ENCODE measurements at regions not wholly inside any gene's neighbourhood (a gene's known extent, or its start where the extent isn't known, plus 50 kb on each side); places are given as distances from the start of the nearest gene placed in this dataset.

- DNase-seq (ENCODE audit: low read depth, low spot score) (no peak), ATAC-seq (no peak), FAIRE-seq (no peak)
- intact Hi-C loops (cut with micrococcal nuclease; ENCODE audit: unreplicated experiment), result no loop called here
- in situ Hi-C loops (cut with MboI), result no loop called here
- Histone ChIP-seq H3K79me2 (ENCODE audit: control insufficient read depth, insufficient read depth, low read length) (no peaks in the 10 kb centered on the region), H3K9ac (ENCODE audit: control insufficient read depth, insufficient read depth, low read length) (no peak overlapping the region), H3K4me3 (no peak overlapping the region), H3K4me1 (ENCODE audit: control insufficient read depth, insufficient read depth, low read length) (no peaks in the 10 kb centered on the region), H3K27ac (ENCODE audit: control insufficient read depth, insufficient read depth) (no peak overlapping the region), H3K4me2 (ENCODE audit: control insufficient read depth, insufficient read depth) (no peak overlapping the region), H3K9me3 (replicated peaks; ENCODE audit: control insufficient read depth, insufficient read depth, low read length) (no peaks in the 10 kb centered on the region; the same call in 2 of the 3 replicates), H3K27me3 (replicated peaks in 1 of 2; ENCODE audit: control insufficient read depth in 2 of 2, insufficient read depth in 2 of 2, low read length in 1 of 2) (no peaks in the 10 kb centered on the region), H3K36me3 (ENCODE audit: control insufficient read depth in 2 of 2, insufficient read depth in 2 of 2, low read length in 1 of 2) (no peaks in the 10 kb centered on the region), H2AFZ (ENCODE audit: control insufficient read depth, low read depth, low read length) (no peak overlapping the region), H4K20me1 (ENCODE audit: control insufficient read depth, insufficient read depth) (no peaks in the 10 kb centered on the region)
- RAD21 ChIA-PET (ENCODE audit: unreplicated experiment), result no interaction called here
- SMC1A ChIA-PET (ENCODE audit: uncharacterized antibody, unreplicated experiment), result no interaction called here
- POLR2A ChIA-PET, result no interaction called here
- no TSS peak for BruUV-seq (replicated peaks)
- CTCF ChIA-PET, result no interaction called here
- WGBS (ENCODE audit: insufficient coverage, insufficient replicate concordance, low lambda C conversion rate, missing lambda C conversion rate), result 27% methylated on average over 11 of the region's 11 CpGs
- no peak for TF ChIP-seq KAT2A (conservative IDR thresholded peaks at IDR 0.05; ENCODE audit: control insufficient read depth, low read depth, low read length)
- no peak for TF ChIP-seq ZBTB40 (IDR thresholded peaks at IDR 0.05; ENCODE audit: borderline replicate concordance)
- no peak for TF ChIP-seq EP300 (IDR thresholded peaks at IDR 0.05; ENCODE audit: borderline replicate concordance in 1 of 2, control insufficient read depth in 1 of 2, low read depth in 2 of 2, low read length in 2 of 2)
- no peak for TF ChIP-seq MXI1 (IDR thresholded peaks at IDR 0.05; ENCODE audit: low read depth, low read length)
- no peak for TF ChIP-seq CBFB (IDR thresholded peaks at IDR 0.05; ENCODE audit: low read depth)
- TF ChIP-seq SKIL (IDR thresholded peaks at IDR 0.05; ENCODE audit: low read depth, poor library complexity, severe bottlenecking), result no peak
- TF ChIP-seq LARP7 (IDR thresholded peaks at IDR 0.05), result no peak
- no peak for TF ChIP-seq NR2C1 (IDR thresholded peaks at IDR 0.05)
- no peak for TF ChIP-seq USF2 (IDR thresholded peaks at IDR 0.05; ENCODE audit: borderline replicate concordance, low read depth, low read length)
- TF ChIP-seq POLR2AphosphoS2 (IDR thresholded peaks at IDR 0.05; ENCODE audit: low read depth, low read length), result no peak
- no peak for TF ChIP-seq CEBPB (IDR thresholded peaks at IDR 0.05; ENCODE audit: borderline replicate concordance in 1 of 2, low read depth in 2 of 2, low read length in 2 of 2)
- no peak for TF ChIP-seq BMI1 (IDR thresholded peaks at IDR 0.05; ENCODE audit: borderline replicate concordance)
- TF ChIP-seq PAX8 (IDR thresholded peaks at IDR 0.05), result no peak
- TF ChIP-seq BCL11A (IDR thresholded peaks at IDR 0.05; ENCODE audit: low read depth, low read length), result no peak
- TF ChIP-seq ZSCAN29 (IDR thresholded peaks at IDR 0.05), result no peak
- TF ChIP-seq FOXK2 (IDR thresholded peaks at IDR 0.05), result no peak
- TF ChIP-seq SUPT20H (IDR thresholded peaks at IDR 0.05; ENCODE audit: borderline replicate concordance, control insufficient read depth, low read depth, low read length), result no peak
- no peak for TF ChIP-seq SMAD5 (IDR thresholded peaks at IDR 0.05; ENCODE audit: low read depth)
Measured at GRCh38 chr13:111958612-111959395, 108.1 kb upstream of the SOX1 start.

All from GM12878 (cell line).